Bronchial epithelial cell (primary cell): ENCODE measurements at regions not wholly inside any gene's neighbourhood (a gene's known extent, or its start where the extent isn't known, plus 50 kb on each side); places are given as distances from the start of the nearest gene placed in this dataset.
A peak's percentile ranks its signal among the peaks of the same experiment; 100 is the strongest.

Experiments used
- DNase-seq: peaks from one replicate; pipeline ENCODE4 v3.0.0-alpha.2; 2010; ENCODE audit warnings: low read depth
- FAIRE-seq: peaks from 2 replicates; lab custom pipeline; 2011; peaks lifted over from hg19 to GRCh38; lab: Jason Lieb, UNC
- H3K27me3 ChIP-seq: 2 replicates; pipeline ENCODE4 v1.5.1; 2011; ENCODE audit warnings: low read length; ENCODE audit not compliant: control insufficient read depth, insufficient read depth
- H3K36me3 ChIP-seq: 2 replicates; pipeline ENCODE4 v1.5.1; 2011; ENCODE audit warnings: low read length; ENCODE audit not compliant: control insufficient read depth, insufficient read depth
- H3K4me3 ChIP-seq: 2 replicates; pipeline ENCODE4 v1.5.1; 2011; ENCODE audit warnings: mild to moderate bottlenecking, low read depth, low read length, control low read depth
- CTCF ChIP-seq: IDR thresholded peaks from 2 replicates; pipeline ENCODE4 v1.5.1; 2011; ENCODE audit warnings: mild to moderate bottlenecking, moderate library complexity, low read length, control low read depth, inconsistent platforms; ENCODE audit not compliant: insufficient read depth, severe bottlenecking

- Histone ChIP-seq H3K27me3 (no peaks in the 10 kb centered on the region), H3K36me3 (no peaks in the 10 kb centered on the region), H3K4me3 (no peak overlapping the region)
- TF ChIP-seq CTCF: no peak
- FAIRE-seq (no peak), DNase-seq (peak; percentile 21)
Observed at GRCh38 chr2:165033402-165033801, 78.1 kb upstream of the SLC38A11 start.

- no peak for FAIRE-seq
- no peak for TF ChIP-seq CTCF
- DNase-seq: no peak
- Histone ChIP-seq H3K4me3 (no peak overlapping the region), H3K36me3 (no peaks in the 10 kb centered on the region), H3K27me3 (no peaks in the 10 kb centered on the region)
Observed at GRCh38 chr2:165032559-165032958, 77.2 kb upstream of the SLC38A11 start.

- TF ChIP-seq CTCF: no peak
- no peak for DNase-seq
- Histone ChIP-seq H3K27me3 (no peaks in the 10 kb centered on the region), H3K36me3 (no peaks in the 10 kb centered on the region), H3K4me3 (no peak overlapping the region)
- FAIRE-seq: no peak
Observed at GRCh38 chr2:165024199-165024598, 68.9 kb upstream of the SLC38A11 start.

- DNase-seq: no peak
Observed at GRCh38 chr2:165022781-165023180, 67.5 kb upstream of the SLC38A11 start.

GRCh38 chr2:165017966-165018596 lies 62.8 kb upstream of the SLC38A11 start:
- H3K4me3 ChIP-seq: no peak overlapping the region
- no peaks in the 10 kb centered on the region for H3K36me3 ChIP-seq
- FAIRE-seq (no peak), DNase-seq (no peak)
- no peaks in the 10 kb centered on the region for H3K27me3 ChIP-seq
- no peak for TF ChIP-seq CTCF

More at GRCh38 chr2:165022781-165023180, 67.5 kb upstream of the SLC38A11 start:
- TF ChIP-seq CTCF: no peak
- Histone ChIP-seq H3K36me3 (no peaks in the 10 kb centered on the region), H3K27me3 (no peaks in the 10 kb centered on the region), H3K4me3 (no peak overlapping the region)
- no peak for FAIRE-seq
